K562 (cell line): ENCODE measurements at regions not wholly inside any gene's neighbourhood (a gene's known extent, or its start where the extent isn't known, plus 50 kb on each side); places are given as distances from the start of the nearest gene placed in this dataset.

ENCODE experiments used
- FIP1L1 ChIP-seq: fragments of 200-400 bp; formaldehyde crosslinking; IDR thresholded peaks from 2 replicates; pipeline ENCODE4 v1.6.1; 2018; ENCODE audit warnings: mild to moderate bottlenecking, low read depth, low read length; ENCODE audit not compliant: poor library complexity, severe bottlenecking
- MYC ChIP-seq, 2 experiments: fragments of 250-450 bp in 1 of 2; sonication (Bioruptor Pico) in 1 of 2; IDR thresholded peaks; 2 replicates each; pipeline versions ENCODE4 v1.5.1 to v1.6.1; 2012 to 2021; ENCODE audit warnings: low read depth in 2 of 2, borderline replicate concordance in 1 of 2, improper control_type of control experiment in 1 of 2, low read length in 1 of 2, mild to moderate bottlenecking in 1 of 2, moderate library complexity in 1 of 2
- NEUROD1 ChIP-seq: fragments of 150-350 bp; IDR thresholded peaks from 2 replicates; pipeline ENCODE4 v1.6.1; 2014; ENCODE audit warnings: borderline replicate concordance, low read length, low read depth; ENCODE audit not compliant: partially characterized antibody
- POLR2AphosphoS2 ChIP-seq: IDR thresholded peaks from 2 replicates; pipeline ENCODE4 v1.6.1; 2012; ENCODE audit warnings: low read length, improper control_type of control experiment
- RBBP5 ChIP-seq: fragments of 200-600 bp; sonication (generic); IDR thresholded peaks from 2 replicates; pipeline ENCODE4 v1.6.1; 2012; ENCODE audit warnings: borderline replicate concordance, mild to moderate bottlenecking, low read length, control low read depth, inconsistent platforms; ENCODE audit not compliant: insufficient read depth, poor library complexity, severe bottlenecking
- SMARCC2 ChIP-seq: fragments of 450-650 bp; IDR thresholded peaks from 2 replicates; pipeline ENCODE4 v1.6.1; 2017; ENCODE audit warnings: antibody characterized with exemption, moderate library complexity, mild to moderate bottlenecking, low read depth
- XRCC5 ChIP-seq: fragments of 200-400 bp; formaldehyde crosslinking; IDR thresholded peaks from 2 replicates; pipeline ENCODE4 v1.6.1; 2017; ENCODE audit warnings: low read depth, mild to moderate bottlenecking, low read length
- ZNF57 ChIP-seq: fragments of 450-650 bp; formaldehyde crosslinking; IDR thresholded peaks from 2 replicates; pipeline ENCODE4 v1.4.0; 2020; ENCODE audit warnings: mild to moderate bottlenecking, moderate library complexity
- ZNF707 ChIP-seq: fragments of 250-450 bp; sonication (Bioruptor Pico); conservative IDR thresholded peaks from 2 replicates; pipeline ENCODE4 v1.8.0; 2022; ENCODE audit warnings: inconsistent platforms, mild to moderate bottlenecking, moderate library complexity
- TF ChIP-seq, protein P1 (sequence below): fragments of 450-650 bp; IDR thresholded peaks from 2 replicates; pipeline ENCODE4 v1.6.1; 2016; ENCODE audit warnings: mild to moderate bottlenecking, moderate library complexity
- TF ChIP-seq, protein P2 (sequence below): fragments of 200-800 bp; sonication (Bioruptor generic); IDR thresholded peaks from 2 replicates; pipeline ENCODE4 v1.6.1; 2017; ENCODE audit warnings: missing genetic modification characterization, missing compliant biosample characterization

DNA sequence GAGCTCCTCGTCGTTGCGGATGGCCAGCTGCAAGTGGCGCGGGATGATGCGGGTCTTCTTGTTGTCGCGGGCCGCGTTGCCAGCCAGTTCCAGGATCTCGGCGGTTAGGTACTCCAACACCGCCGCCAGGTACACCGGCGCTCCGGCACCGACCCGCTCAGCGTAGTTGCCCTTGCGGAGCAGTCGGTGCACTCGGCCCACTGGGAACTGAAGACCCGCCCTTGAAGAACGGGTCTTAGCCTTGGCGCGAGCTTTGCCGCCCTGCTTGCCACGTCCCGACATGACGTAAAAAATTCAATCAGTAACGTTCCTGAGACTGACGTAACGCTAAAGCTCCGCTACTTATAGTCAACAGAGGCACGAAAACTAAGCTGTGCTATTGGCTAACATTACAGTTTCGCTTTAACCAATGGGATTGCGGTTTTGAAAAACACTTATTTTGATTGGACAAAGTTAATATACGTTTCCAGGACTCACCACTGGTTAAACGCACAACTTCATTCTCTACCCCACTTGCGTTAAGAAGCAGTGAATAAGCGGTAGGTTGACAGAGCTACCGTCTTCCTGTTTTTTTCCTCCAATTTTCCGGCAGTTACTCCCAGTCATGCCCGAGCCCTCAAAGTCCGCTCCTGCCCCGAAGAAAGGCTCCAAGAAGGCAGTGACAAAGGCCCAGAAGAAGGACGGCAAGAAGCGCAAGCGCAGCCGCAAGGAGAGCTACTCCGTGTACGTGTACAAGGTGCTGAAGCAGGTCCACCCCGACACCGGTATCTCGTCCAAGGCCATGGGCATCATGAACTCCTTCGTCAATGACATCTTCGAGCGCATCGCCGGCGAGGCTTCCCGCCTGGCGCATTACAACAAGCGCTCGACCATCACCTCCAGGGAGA is 73.9 kb downstream of the OR2B2 start (continued):
- TF ChIP-seq, protein P1, sequence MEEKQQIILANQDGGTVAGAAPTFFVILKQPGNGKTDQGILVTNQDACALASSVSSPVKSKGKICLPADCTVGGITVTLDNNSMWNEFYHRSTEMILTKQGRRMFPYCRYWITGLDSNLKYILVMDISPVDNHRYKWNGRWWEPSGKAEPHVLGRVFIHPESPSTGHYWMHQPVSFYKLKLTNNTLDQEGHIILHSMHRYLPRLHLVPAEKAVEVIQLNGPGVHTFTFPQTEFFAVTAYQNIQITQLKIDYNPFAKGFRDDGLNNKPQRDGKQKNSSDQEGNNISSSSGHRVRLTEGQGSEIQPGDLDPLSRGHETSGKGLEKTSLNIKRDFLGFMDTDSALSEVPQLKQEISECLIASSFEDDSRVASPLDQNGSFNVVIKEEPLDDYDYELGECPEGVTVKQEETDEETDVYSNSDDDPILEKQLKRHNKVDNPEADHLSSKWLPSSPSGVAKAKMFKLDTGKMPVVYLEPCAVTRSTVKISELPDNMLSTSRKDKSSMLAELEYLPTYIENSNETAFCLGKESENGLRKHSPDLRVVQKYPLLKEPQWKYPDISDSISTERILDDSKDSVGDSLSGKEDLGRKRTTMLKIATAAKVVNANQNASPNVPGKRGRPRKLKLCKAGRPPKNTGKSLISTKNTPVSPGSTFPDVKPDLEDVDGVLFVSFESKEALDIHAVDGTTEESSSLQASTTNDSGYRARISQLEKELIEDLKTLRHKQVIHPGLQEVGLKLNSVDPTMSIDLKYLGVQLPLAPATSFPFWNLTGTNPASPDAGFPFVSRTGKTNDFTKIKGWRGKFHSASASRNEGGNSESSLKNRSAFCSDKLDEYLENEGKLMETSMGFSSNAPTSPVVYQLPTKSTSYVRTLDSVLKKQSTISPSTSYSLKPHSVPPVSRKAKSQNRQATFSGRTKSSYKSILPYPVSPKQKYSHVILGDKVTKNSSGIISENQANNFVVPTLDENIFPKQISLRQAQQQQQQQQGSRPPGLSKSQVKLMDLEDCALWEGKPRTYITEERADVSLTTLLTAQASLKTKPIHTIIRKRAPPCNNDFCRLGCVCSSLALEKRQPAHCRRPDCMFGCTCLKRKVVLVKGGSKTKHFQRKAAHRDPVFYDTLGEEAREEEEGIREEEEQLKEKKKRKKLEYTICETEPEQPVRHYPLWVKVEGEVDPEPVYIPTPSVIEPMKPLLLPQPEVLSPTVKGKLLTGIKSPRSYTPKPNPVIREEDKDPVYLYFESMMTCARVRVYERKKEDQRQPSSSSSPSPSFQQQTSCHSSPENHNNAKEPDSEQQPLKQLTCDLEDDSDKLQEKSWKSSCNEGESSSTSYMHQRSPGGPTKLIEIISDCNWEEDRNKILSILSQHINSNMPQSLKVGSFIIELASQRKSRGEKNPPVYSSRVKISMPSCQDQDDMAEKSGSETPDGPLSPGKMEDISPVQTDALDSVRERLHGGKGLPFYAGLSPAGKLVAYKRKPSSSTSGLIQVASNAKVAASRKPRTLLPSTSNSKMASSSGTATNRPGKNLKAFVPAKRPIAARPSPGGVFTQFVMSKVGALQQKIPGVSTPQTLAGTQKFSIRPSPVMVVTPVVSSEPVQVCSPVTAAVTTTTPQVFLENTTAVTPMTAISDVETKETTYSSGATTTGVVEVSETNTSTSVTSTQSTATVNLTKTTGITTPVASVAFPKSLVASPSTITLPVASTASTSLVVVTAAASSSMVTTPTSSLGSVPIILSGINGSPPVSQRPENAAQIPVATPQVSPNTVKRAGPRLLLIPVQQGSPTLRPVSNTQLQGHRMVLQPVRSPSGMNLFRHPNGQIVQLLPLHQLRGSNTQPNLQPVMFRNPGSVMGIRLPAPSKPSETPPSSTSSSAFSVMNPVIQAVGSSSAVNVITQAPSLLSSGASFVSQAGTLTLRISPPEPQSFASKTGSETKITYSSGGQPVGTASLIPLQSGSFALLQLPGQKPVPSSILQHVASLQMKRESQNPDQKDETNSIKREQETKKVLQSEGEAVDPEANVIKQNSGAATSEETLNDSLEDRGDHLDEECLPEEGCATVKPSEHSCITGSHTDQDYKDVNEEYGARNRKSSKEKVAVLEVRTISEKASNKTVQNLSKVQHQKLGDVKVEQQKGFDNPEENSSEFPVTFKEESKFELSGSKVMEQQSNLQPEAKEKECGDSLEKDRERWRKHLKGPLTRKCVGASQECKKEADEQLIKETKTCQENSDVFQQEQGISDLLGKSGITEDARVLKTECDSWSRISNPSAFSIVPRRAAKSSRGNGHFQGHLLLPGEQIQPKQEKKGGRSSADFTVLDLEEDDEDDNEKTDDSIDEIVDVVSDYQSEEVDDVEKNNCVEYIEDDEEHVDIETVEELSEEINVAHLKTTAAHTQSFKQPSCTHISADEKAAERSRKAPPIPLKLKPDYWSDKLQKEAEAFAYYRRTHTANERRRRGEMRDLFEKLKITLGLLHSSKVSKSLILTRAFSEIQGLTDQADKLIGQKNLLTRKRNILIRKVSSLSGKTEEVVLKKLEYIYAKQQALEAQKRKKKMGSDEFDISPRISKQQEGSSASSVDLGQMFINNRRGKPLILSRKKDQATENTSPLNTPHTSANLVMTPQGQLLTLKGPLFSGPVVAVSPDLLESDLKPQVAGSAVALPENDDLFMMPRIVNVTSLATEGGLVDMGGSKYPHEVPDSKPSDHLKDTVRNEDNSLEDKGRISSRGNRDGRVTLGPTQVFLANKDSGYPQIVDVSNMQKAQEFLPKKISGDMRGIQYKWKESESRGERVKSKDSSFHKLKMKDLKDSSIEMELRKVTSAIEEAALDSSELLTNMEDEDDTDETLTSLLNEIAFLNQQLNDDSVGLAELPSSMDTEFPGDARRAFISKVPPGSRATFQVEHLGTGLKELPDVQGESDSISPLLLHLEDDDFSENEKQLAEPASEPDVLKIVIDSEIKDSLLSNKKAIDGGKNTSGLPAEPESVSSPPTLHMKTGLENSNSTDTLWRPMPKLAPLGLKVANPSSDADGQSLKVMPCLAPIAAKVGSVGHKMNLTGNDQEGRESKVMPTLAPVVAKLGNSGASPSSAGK, result peak; percentile 31
- peak; percentile 84 for TF ChIP-seq NEUROD1
- peak; percentile 97 for TF ChIP-seq POLR2AphosphoS2
- peak; percentile 69 for TF ChIP-seq FIP1L1
- TF ChIP-seq, protein P2, sequence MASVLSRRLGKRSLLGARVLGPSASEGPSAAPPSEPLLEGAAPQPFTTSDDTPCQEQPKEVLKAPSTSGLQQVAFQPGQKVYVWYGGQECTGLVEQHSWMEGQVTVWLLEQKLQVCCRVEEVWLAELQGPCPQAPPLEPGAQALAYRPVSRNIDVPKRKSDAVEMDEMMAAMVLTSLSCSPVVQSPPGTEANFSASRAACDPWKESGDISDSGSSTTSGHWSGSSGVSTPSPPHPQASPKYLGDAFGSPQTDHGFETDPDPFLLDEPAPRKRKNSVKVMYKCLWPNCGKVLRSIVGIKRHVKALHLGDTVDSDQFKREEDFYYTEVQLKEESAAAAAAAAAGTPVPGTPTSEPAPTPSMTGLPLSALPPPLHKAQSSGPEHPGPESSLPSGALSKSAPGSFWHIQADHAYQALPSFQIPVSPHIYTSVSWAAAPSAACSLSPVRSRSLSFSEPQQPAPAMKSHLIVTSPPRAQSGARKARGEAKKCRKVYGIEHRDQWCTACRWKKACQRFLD, result peak; percentile 57
- TF ChIP-seq SMARCC2, result no peak
- peak; percentile 55 for TF ChIP-seq RBBP5
- 0 out of 2 replicates have a peak, but pooled peaks have one; percentile 26 for TF ChIP-seq XRCC5
- TF ChIP-seq MYC (IDR thresholded peaks at IDR 0.05; ENCODE audit: low read depth, low read length), result peak; percentile 71
- peak; percentile 62; the same call in 1 of the 2 replicates for TF ChIP-seq MYC (CRISPR knock-in tag; IDR thresholded peaks at IDR 0.05; ENCODE audit: borderline replicate concordance, low read depth)
- peak; percentile 83 for TF ChIP-seq ZNF57 (CRISPR knock-in tag)
- 0 out of 2 replicates have a peak, but pooled peaks have one; percentile 5 for TF ChIP-seq ZNF707 (CRISPR knock-in tag)
